ENCODE measurements at regions not wholly inside any gene's neighbourhood (a gene's known extent, or its start where the extent isn't known, plus 50 kb on each side); places are given as distances from the start of the nearest gene placed in this dataset.

DNA sequence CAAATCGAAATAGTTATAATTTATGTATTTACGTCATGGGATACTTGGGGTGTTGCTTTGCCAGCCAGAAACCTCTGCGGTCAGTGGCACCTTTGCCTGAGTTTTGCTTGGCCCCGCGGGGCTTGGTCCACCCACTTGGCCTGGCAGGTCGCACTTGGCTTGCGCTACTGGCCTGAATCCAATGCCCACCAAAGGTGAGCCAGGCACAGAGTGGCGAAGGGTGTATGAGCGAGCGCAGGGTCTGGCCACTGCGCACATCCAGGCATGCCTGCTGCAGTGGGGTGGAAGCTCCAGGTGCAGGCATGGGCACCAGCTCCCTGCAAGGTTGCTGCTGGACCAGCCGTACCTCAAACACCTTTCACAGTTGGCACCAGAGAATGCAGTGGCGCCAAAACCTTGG, 714.6 kb downstream of the CDH9 start:
- TF ChIP-seq, protein P1, sequence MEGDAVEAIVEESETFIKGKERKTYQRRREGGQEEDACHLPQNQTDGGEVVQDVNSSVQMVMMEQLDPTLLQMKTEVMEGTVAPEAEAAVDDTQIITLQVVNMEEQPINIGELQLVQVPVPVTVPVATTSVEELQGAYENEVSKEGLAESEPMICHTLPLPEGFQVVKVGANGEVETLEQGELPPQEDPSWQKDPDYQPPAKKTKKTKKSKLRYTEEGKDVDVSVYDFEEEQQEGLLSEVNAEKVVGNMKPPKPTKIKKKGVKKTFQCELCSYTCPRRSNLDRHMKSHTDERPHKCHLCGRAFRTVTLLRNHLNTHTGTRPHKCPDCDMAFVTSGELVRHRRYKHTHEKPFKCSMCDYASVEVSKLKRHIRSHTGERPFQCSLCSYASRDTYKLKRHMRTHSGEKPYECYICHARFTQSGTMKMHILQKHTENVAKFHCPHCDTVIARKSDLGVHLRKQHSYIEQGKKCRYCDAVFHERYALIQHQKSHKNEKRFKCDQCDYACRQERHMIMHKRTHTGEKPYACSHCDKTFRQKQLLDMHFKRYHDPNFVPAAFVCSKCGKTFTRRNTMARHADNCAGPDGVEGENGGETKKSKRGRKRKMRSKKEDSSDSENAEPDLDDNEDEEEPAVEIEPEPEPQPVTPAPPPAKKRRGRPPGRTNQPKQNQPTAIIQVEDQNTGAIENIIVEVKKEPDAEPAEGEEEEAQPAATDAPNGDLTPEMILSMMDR (IDR thresholded peaks at IDR 0.05) = no peak
- TF ChIP-seq EZH2 (IDR thresholded peaks at IDR 0.05; ENCODE audit: borderline replicate concordance, insufficient read depth, low read depth, low read length, poor library complexity, severe bottlenecking) = no peak

All from B cell (primary cell).